GM18870 (cell line): ENCODE measurements at regions not wholly inside any gene's neighbourhood (a gene's known extent, or its start where the extent isn't known, plus 50 kb on each side); places are given as distances from the start of the nearest gene placed in this dataset.
"Not testable (repeated sequence)": the region's sequence is repeated elsewhere in the genome, so short reads cannot be mapped to it uniquely, and the experiment has no call there.

ENCODE experiments used
- ATAC-seq: cut with Tn5 transposase; IDR thresholded peaks from one replicate; pipeline ENCODE4 v1.9.1; 2021; ENCODE audit warnings: moderate library complexity; ENCODE audit not compliant: unreplicated experiment

DNA sequence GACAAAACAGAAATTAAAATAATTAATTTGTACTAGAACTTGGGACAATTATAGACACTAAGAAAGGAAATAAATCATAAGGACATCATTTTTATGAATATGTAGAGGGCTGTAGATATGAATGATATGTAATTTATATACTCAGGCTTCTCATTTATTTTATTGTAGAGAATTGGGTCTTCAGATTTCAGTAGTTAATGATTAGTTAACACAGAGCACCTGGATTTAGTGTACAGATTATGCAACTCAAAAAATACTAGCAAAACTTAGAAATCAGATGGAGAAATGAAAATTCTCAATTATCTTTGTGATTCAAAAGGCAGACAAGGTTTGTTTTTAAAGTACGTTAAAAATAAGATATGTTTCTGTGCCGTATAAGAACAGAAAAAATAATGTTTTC is 1311.7 kb upstream of the SLC39A10 start:
- ATAC-seq, result no peak

DNA sequence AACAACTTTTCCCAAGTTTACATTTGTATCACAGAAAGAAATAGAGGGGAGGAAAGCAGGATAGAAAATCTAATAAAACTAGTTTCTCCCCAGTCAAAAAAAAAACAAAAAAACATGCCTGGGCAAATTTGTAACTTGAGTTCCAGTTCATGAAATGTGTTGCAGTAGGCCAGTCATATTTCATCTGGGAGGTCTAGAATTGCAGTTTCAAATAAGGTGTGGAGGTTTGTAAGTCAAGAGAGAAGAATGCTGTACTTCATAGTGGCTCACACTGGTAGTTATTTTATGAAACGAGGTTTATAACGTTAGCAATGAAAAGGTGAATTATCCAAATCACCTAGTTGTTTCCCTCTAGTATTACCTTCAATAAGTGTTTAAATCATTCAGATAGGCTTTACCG is 1313.9 kb upstream of the SLC39A10 start:
- ATAC-seq, result no peak

DNA sequence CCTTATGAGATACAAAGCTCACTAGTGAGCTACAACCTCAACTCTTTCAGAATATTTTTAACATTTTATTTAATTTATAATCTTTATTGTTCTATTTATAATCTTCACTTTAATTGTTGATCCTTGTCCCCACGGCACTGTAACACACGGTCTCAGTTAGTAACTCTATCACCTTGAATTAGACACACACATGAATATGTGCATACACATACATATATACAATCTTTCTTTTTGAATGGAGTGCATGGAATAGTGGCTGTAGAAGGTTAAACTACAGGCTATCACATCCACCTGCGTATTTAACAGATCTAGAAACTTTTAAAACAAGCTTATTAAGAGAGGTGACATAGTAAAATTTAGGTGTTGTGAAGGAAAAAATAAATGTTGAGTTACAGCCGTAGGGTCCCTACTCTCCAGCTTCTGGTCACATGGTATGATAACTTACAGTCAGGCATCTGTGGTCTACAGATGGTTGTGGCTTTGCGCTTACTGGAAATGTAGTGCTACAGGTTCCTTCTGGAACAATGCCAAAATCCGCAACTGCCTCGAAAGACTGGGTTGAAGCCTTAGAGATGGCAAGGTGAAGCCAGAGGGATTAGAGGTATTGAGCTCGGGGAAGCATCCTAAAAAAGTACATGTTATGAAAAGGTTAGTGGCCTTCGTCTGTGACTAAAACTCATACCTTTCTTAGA is 1324.1 kb upstream of the SLC39A10 start:
- ATAC-seq, result no peak

DNA sequence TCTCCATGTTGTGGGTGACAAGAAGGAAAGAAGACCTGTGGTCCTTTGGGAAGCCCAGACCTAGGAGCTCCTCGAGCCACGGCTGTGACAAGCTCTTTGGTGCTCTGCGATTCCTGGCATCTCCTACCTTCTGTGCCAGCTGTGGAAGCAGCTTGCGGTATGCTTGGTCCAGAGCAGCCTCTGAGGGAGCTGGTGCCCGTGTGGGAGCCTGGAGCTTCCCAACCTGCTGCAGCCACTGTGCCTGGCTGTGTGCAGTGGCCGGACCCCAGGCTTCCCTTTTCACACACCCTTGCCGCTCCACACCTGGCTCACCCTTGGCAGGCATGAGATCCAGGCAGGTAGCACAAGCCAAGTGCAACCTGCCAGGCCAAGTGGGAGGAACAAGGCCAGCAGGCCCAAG is 1328.6 kb upstream of the SLC39A10 start:
- no peak for ATAC-seq

DNA sequence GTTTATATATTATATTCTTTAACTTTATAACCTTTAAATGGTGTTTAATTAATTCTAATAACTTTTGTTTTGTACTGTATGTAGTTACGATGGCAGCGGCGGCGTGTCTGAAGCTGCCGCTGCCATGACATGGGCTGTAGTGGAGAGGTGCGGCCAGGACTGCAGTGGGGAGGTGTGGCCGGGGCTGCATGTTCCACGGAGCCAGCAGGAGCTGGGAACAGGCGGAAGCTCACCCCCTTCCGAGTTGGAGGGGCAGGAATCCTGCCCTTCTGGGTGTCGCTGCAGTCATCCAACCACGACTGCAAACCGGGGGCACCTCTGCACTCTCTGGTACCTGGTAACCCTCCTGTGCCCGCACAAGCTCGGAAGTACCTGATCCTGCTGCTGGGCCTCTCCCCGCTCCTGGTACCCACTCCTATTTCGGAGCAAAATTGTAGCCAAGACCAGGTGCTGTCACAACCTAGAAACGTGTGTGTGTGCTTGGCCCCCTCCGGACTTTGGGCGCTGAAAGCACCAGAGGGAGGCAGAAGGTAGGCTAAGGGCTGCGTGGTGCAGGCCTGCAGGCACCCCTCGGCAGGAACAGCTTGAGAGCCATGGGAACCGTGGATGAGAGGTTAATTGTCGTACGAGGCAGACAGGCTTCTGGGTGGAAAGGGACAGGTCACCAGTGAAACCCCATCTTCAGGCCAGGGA is 1329.7 kb upstream of the SLC39A10 start:
- no peak for ATAC-seq

DNA sequence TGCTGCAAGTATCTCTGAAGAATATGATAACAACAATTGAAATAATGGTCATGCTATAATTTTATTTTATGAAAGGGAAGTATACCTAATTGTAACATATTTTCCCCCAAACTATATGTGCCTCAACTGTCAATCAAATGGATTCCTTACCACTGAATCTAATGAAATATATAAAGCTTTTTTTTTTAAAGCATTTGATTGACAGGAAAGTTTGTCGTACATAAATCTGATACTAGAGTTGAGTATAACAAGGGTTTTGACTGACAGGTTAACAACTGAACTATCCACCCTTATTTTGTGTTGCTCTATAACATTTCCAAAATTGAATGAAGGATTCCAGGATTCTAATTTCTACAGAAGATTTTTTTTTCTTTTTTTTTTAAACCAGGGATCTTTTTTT is 1333.3 kb upstream of the SLC39A10 start:
- no peak for ATAC-seq

DNA sequence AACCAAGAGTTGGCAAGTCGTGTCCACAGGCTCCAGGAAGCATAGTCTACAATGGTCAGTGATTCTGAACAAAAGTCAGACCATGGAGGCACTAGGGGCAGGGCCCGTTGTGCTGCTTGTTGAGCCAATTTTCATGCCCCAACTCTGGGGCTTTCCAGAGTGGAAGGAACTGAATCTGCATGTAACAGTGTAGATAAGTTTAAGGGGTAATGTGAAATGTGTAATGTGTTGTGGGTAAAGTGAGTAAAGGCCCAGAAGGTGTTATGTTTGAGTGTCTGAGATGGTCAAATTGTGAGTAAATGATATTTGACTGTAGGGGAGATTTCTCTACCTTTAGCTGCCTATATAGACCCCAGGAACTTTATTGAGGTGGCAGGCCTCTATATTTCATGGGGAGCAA is 1336.5 kb upstream of the SLC39A10 start:
- no peak for ATAC-seq

DNA sequence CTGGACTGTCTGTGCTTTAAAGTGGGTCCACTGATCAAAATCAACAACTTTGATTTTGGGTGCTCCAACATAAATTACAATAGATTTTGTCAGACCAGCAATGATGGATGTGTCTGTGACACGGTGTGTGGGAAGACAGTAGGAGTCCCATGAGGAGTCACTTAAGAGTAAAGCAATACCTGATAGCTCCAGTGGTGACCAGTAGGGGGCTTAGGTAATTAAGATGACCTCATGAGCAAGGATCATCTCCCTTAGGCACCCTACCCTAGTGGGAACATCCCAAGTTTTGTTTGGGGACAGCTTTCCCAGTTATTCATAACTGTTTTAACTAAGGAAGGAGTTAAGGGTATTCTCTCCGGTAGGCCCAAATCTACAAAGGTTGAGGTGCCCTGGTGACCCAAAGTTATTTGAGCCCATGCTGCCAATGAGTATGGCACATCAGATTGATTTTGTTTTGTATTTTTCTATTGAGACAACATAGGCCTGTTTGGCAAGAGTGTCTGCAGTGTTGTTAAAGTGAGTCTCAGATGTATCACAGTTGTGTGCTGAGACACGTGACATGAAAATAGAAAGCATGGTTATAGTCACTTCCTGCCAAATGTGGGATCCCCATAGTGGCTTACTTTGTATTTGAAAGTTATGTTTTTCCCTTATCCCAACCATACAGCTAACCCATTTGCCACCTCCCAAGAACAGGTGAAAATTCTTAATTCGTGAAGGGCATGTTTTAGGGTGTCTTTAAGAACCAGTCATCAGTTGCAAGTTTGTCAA is 1337.6 kb upstream of the SLC39A10 start:
- peak; percentile 54 for ATAC-seq

DNA sequence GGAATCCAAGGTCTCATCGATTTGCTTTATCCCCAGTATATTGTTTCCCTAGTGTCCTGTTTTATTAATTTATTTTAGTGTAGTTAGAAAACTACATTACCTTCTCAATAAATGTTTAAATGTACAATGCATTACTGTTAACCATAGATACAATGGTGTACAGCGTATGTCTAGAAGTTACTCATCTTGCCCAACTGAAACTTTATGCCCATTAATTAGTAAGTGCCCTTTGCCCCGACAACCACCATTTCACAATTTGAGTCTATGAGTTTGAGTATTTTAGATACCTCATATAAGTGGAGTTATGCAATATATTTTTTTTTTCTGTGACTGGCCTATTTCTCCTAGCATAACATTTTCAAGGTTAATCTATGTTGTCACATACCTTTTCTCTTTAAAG is 1343.0 kb upstream of the SLC39A10 start:
- ATAC-seq, result no peak

DNA sequence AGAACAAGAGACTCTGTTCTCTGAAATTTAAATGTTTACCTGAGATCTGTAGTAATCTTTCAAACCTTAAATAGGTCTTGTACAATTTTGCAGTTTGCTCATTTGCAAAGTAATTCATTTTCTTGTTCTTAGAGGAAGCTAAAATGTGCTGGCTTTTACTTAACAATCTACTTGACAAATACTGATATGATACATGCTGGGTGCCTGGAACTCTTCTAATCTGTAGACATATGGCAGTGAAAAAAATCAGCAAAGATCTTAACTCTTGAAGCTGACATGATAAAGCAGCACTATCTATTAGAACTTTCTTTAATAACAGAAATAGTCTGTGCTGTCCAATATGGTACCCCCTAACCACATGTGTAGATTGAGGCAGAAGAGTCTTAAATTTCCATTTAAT is 1352.8 kb upstream of the SLC39A10 start:
- no peak for ATAC-seq

DNA sequence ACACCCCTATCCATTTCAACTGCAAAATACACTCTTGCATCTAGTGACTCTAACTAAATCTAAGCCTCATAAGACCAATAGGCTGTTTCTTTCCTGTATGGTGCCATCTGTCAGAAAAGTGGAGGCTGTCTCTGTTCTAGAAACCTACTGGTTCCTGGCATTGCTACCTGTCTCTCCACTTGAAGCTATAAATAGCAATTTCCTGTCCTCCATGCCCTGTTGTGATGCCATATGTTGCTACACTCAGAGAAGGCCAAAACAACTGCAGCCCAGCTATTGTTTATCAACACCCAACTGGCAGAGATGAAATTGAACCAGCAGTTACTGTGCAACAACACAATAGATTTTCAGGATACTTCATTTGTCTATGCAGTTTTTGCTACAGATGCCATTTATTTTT is 1355.1 kb upstream of the SLC39A10 start:
- no peak for ATAC-seq

DNA sequence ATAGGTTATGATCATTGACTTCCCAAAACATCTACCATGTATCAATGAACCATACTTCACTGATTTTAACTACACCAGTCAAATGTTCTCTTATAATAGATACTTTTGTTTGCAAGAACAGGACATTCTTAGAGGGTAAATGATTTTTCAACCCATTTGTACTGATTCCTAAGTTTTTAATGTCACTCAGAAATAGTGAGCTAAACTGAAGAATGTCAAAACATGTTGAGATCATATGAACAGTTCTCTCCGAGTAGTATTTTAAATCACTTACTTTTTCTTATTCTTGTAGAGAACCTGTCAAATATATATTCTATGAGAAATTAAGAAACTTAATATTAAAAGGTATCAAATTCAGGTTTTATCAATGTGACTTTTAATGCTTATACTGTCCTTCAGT is 1362.9 kb upstream of the SLC39A10 start:
- ATAC-seq, result no peak

DNA sequence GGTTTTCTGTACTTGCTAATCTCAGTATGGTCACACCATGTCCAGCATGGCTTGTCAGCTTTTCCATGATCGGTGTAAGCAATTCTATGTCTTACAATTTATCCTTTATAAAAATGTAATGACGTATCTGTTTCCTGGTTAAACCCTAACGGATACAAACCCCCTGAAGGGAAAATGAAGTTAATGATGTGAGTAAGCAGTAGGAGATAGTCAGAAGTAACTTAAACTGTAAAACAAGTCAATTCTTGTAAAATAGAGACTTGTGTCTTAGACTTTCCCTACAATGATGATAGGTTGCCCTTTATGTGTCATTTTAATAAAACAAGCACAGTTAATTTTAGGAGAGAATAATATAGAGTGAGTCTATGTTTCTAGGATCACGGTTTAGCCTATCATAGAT is 1365.9 kb upstream of the SLC39A10 start:
- no peak for ATAC-seq

DNA sequence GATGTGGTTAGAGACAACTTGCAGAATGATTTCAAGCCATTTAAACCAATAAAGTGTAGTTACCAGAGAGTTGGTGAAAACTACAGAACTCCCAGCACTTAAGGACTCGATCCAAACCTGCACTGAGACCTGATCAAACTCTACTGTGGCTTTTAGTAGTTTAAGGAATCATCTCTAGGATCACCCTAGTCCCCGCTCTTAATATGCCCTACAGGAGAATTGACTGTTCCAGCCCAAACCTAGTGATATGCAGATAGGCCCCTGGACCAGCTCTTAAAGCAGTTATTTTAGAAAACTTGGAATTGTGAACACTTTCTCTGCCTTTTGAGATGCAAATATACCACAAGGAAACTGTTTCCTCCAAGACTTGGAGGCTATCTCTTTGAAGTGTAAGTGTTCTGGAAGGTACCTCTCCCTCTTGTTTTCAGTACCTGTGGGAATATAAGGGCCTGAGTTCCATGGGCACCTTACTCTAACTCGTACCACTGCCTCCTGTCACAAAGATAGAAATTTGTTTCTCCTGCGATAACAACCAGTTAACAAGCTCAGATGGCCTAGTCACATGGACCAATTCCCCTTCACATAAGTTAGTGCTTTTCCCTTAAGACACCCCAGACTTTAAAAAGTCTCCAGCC is 1367.2 kb upstream of the SLC39A10 start:
- no peak for ATAC-seq

DNA sequence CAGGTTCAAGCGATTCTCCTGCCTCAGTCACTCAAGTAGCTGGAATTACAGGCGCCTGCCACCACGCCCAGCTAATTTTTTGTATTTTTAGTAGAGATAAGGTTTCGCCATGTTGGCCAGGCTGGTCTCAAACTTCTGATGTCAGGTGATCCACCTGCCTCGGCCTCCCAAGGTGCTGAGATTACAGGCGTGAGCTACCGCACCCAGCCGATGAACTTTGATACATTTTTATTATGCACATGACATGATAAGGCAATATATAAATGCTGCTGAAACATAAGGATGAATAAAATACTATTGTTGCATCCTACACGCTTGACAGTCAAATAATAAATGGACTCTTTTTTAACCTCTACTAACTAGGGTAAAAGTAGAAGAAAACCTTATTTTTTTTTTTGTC is 1380.4 kb upstream of the SLC39A10 start:
- ATAC-seq, result not testable (repeated sequence)

DNA sequence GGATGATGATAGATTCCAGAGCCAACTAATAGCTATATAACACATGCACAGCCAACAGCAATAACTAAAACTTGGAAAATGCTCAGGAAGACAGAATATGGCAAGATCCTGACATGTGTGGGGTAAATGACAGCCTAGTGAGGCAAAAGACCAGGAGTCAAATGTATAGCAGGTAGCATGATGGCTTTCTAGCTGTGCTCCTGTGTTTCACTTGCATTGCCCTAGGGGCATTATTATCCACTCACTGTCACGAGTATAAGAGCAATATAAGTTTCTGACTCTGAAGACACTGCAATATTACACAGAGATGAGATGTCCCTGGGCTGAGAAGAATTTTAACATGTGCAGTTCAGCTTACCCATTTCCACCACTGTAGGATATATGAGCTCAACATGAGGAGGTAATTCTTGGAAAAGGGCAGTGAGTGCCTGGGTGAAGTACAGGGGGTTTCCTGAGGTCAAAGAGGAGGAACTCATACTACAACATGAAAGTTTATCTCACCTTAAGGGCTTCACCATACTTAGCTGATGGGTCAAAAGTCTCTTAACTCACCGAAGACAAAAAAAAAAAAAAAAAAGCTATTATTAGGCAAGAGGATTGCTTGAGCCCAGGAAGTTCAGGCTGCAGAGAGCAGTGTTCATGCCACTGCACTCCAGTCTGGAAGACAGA is 1385.6 kb upstream of the SLC39A10 start:
- ATAC-seq, result no peak

DNA sequence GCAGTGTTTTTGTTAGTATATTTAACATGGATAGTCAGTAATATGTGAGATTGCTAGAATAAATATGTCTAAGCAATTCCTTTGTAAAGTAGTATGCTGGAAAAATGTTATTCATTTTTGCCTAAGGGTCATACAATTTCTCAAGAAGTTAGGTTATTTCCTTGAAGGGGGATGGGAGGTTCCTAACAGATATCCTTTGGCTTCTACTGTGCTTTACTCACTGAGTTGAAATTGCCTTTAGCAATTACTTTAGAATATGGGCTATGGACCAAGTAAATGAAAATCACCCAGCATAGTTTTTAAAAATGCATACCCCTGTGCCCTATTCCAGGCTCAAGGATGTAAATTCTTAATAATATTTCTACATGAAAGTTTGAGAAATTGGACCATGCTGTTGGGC is 1386.4 kb upstream of the SLC39A10 start:
- ATAC-seq, result no peak

DNA sequence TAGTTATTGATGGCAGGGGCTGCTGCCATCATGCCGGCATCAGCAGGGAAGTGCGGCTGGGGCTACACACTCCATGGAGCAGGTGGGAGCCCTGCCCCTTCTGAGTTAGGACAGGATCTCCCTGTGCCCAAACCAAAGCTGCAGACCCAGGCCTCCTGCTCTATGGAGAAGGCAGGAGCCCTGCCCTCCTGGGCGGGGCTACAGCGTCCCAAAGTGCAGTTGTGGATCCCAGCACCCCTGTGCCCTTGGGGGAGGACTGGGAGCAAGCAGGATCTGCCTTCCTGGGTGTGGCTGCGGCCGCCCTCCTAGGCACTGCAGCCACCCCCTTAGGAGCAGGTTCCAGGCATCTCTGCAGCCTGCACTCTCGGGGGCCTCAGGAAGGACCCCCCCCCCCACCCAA is 1392.4 kb upstream of the SLC39A10 start:
- ATAC-seq, result no peak

DNA sequence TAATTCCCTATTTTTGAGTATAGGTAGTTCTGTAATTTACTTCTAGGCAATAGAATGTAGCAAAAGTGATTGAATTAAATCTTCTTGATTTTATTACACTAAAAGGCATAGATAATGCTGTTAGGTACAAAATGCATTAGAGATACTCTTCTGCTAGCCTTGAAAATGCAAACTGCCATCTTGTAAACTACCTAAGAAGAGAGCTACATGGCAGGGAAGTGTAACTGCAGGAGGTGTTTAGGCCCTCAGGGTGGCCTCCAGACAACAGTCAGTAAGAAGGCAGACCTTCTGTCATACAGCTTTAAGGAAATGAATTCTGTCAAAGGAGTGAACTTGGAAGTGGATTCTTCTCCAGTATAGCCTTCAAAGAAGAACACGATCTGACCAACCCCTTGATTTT is 1396.8 kb upstream of the SLC39A10 start:
- no peak for ATAC-seq

DNA sequence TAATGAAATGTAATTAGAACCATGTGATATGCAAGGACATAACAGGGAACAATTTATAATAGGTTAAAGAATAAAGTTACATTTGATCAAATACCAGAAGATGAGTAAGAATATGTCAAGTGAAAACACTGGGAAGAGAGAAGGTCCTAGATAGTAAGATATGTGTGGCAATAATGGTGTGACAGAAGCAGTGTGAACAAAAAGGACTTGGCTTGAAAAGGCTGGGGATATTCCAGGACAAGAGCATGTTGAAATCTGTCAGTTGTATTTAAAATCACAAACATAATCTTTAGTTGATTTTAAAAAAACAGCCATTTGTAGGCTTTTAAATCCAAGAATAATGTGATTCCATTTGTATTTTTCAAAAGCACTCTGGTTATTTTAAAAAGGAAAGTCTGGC is 1399.9 kb upstream of the SLC39A10 start:
- no peak for ATAC-seq
